Panc1 (cell line): ENCODE measurements at regions not wholly inside any gene's neighbourhood (a gene's known extent, or its start where the extent isn't known, plus 50 kb on each side); places are given as distances from the start of the nearest gene placed in this dataset.

Experiments
- ATAC-seq: fragments of 200-7000 bp; cut with Tn5 transposase; 2 replicates; pipeline ENCODE4 v1.9.1; 2020; ENCODE audit warnings: mild to moderate bottlenecking, moderate library complexity
- BruUV-seq: library from RNA; stranded (reverse); fragments of 400-500 nt; replicated peaks from 2 replicates; lab custom pipeline; 2021; lab: Mats Ljungman, UMichigan
- CTCF ChIA-PET: fragments of 300-600 bp; sonication (Branson Sonifier 250); formaldehyde crosslinking; loops from one replicate; lab custom pipeline; 2022; ENCODE audit warnings: antibody characterized with exemption; lab: Charles Lee
- POLR2A ChIA-PET: fragments of 300-600 bp; sonication (Branson Sonifier 250); formaldehyde crosslinking; loops from one replicate; lab custom pipeline; 2022; ENCODE audit warnings: antibody characterized with exemption; lab: Charles Lee
- DNase-seq: peaks from one replicate; pipeline ENCODE4 v3.0.0-alpha.2; 2010; ENCODE audit warnings: low read depth, low spot score
- H3K27ac ChIP-seq: 2 replicates; pipeline ENCODE4 v1.5.1; 2011; ENCODE audit warnings: mild to moderate bottlenecking, low read length, inconsistent platforms
- H3K27me3 ChIP-seq: fragments of 200-500 bp; sonication (Bioruptor generic); 2 replicates; pipeline ENCODE4 v1.6.0; 2014; ENCODE audit warnings: low read length, inconsistent platforms; ENCODE audit not compliant: control insufficient read depth, insufficient read depth
- H3K36me3 ChIP-seq: fragments of 200-500 bp; sonication (Bioruptor generic); 2 replicates; pipeline ENCODE4 v1.5.1; 2014; ENCODE audit warnings: inconsistent platforms, mild to moderate bottlenecking, low read length, moderate library complexity; ENCODE audit not compliant: control insufficient read depth, insufficient read depth
- H3K4me1 ChIP-seq: 2 replicates; pipeline ENCODE4 v1.5.1; 2011; ENCODE audit warnings: inconsistent platforms, mild to moderate bottlenecking, low read length, moderate library complexity; ENCODE audit not compliant: control insufficient read depth, insufficient read depth
- H3K4me3 ChIP-seq, 2 experiments: 2 replicates each; pipeline ENCODE4 v1.5.1; 2011 to 2012; ENCODE audit warnings: low read depth in 2 of 2, low read length in 2 of 2, mild to moderate bottlenecking in 2 of 2, inconsistent platforms in 1 of 2, moderate library complexity in 1 of 2
- H3K9me3 ChIP-seq: fragments of 200-500 bp; sonication (Bioruptor generic); 2 replicates; pipeline ENCODE4 v1.5.1; 2014; ENCODE audit warnings: low read depth, mild to moderate bottlenecking, inconsistent platforms, low read length, moderate library complexity; ENCODE audit not compliant: control insufficient read depth, insufficient read depth
- POLR2AphosphoS5 ChIP-seq: IDR thresholded peaks from 2 replicates; pipeline ENCODE4 v1.6.1; 2012; ENCODE audit warnings: mild to moderate bottlenecking, low read depth, low read length, moderate library complexity
- SIN3A ChIP-seq: IDR thresholded peaks from 2 replicates; pipeline ENCODE4 v1.6.1; 2012; ENCODE audit warnings: low read depth, mild to moderate bottlenecking, low read length, moderate library complexity, borderline replicate concordance; ENCODE audit not compliant: insufficient read depth
- TCF7L2 ChIP-seq: IDR thresholded peaks from 2 replicates; pipeline ENCODE4 v1.6.1; 2011; ENCODE audit warnings: mild to moderate bottlenecking, low read depth, low read length, inconsistent platforms
- in situ Hi-C: cut with HindIII; loops from 2 replicates; pipeline ENCODE4 v1.10.0; 2016; ENCODE audit warnings: low sequenced_read_pairs, low pct_unique_long_range_greater_than_20kb
- intact Hi-C: fragments of 100-400 bp; cut with micrococcal nuclease; formaldehyde crosslinking; loops from one replicate; pipeline ENCODE4 v1.10.0; 2022; ENCODE audit not compliant: unreplicated experiment
- TF ChIP-seq, protein P1 (sequence below), 2 experiments: IDR thresholded peaks; 2 replicates each; pipeline ENCODE4 v1.6.1; 2011 to 2012; ENCODE audit warnings: low read depth in 2 of 2, control low read depth in 1 of 2, low read length in 1 of 2, mild to moderate bottlenecking in 1 of 2, moderate library complexity in 1 of 2; ENCODE audit not compliant: insufficient read depth in 1 of 2
- TF ChIP-seq, protein P2 (sequence below): fragments of 450-650 bp; IDR thresholded peaks from 2 replicates; pipeline ENCODE4 v1.5.1; 2017; ENCODE audit warnings: mild to moderate bottlenecking

GRCh38 chr10:123523833-123524232 is 142.3 kb upstream of the GPR26 start:
- DNase-seq (no peak), ATAC-seq (no peak)
- CTCF ChIA-PET = no interaction called here
- Histone ChIP-seq H3K9me3 (no peaks in the 10 kb centered on the region), H3K27ac (no peak overlapping the region), H3K4me3 (no peak overlapping the region), H3K4me1 (no peaks in the 10 kb centered on the region), H3K27me3 (peaks cover 4% of the 10 kb centered on the region; the same call in 1 of the 2 replicates), H3K36me3 (no peaks in the 10 kb centered on the region)
- in situ Hi-C loops (no loop called here), intact Hi-C loops (no loop called here)
- no TSS peak for BruUV-seq
- POLR2A ChIA-PET = no interaction called here
- TF ChIP-seq POLR2AphosphoS5 (no peak), SIN3A (no peak), TCF7L2 (no peak)
- TF ChIP-seq, protein P1, sequence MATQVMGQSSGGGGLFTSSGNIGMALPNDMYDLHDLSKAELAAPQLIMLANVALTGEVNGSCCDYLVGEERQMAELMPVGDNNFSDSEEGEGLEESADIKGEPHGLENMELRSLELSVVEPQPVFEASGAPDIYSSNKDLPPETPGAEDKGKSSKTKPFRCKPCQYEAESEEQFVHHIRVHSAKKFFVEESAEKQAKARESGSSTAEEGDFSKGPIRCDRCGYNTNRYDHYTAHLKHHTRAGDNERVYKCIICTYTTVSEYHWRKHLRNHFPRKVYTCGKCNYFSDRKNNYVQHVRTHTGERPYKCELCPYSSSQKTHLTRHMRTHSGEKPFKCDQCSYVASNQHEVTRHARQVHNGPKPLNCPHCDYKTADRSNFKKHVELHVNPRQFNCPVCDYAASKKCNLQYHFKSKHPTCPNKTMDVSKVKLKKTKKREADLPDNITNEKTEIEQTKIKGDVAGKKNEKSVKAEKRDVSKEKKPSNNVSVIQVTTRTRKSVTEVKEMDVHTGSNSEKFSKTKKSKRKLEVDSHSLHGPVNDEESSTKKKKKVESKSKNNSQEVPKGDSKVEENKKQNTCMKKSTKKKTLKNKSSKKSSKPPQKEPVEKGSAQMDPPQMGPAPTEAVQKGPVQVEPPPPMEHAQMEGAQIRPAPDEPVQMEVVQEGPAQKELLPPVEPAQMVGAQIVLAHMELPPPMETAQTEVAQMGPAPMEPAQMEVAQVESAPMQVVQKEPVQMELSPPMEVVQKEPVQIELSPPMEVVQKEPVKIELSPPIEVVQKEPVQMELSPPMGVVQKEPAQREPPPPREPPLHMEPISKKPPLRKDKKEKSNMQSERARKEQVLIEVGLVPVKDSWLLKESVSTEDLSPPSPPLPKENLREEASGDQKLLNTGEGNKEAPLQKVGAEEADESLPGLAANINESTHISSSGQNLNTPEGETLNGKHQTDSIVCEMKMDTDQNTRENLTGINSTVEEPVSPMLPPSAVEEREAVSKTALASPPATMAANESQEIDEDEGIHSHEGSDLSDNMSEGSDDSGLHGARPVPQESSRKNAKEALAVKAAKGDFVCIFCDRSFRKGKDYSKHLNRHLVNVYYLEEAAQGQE (IDR thresholded peaks at IDR 0.05; ENCODE audit: insufficient read depth in 1 of 2, low read depth in 2 of 2, low read length in 1 of 2) = no peak
- TF ChIP-seq, protein P2, sequence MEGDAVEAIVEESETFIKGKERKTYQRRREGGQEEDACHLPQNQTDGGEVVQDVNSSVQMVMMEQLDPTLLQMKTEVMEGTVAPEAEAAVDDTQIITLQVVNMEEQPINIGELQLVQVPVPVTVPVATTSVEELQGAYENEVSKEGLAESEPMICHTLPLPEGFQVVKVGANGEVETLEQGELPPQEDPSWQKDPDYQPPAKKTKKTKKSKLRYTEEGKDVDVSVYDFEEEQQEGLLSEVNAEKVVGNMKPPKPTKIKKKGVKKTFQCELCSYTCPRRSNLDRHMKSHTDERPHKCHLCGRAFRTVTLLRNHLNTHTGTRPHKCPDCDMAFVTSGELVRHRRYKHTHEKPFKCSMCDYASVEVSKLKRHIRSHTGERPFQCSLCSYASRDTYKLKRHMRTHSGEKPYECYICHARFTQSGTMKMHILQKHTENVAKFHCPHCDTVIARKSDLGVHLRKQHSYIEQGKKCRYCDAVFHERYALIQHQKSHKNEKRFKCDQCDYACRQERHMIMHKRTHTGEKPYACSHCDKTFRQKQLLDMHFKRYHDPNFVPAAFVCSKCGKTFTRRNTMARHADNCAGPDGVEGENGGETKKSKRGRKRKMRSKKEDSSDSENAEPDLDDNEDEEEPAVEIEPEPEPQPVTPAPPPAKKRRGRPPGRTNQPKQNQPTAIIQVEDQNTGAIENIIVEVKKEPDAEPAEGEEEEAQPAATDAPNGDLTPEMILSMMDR = no peak

DNA sequence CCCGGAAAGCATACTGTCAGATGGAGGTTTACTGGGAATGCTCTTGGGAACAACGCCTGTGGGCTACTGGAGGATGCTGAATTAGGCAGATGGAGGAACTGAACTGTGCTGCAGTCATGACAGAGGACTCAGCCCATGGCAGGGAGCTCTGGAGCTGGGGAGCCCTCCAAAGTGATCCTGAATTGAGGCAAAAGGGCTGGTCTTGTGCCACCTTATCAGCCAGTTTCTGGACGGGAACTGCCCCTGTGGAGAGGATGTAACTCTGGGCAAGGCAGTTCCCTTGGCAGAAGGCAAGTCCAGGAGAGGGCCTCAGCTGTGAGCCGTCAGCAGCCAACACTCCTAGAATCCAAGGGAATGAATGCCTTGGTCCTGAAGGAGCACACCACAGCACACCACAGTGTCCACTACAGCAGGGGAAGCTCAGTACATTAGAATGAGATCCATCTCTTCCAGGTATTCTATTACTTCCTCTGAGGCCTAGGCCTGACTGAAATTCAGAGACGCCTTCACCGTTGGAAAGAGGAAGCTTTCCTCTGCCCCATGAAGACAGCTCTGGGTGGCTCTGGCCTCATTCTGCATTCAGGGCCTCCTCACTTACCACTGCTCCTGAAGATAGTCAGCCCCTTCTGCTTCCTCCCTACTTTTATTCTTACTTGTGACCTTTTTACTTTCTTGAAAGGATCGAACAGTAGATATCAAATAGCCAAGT is 139.6 kb upstream of the GPR26 start:
- ChIA-PET POLR2A (interaction anchor here (0.5 kb wide), 1 partner anchor 34 kb away, joined by 10 read pairs; no protein-coding TSS in a partner anchor), CTCF (no interaction called here)
- in situ Hi-C loops (no loop called here), intact Hi-C loops (no loop called here)
- Histone ChIP-seq H3K4me1 (no peaks in the 10 kb centered on the region), H3K27ac (no peak overlapping the region), H3K36me3 (no peaks in the 10 kb centered on the region), H3K27me3 (peaks cover 6% of the 10 kb centered on the region; the same call in 1 of the 2 replicates), H3K9me3 (no peaks in the 10 kb centered on the region), H3K4me3 (no peak overlapping the region)
- TF ChIP-seq TCF7L2 (no peak), SIN3A (no peak), POLR2AphosphoS5 (no peak)
- TF ChIP-seq, protein P1 (IDR thresholded peaks at IDR 0.05; ENCODE audit: insufficient read depth in 1 of 2, low read depth in 2 of 2, low read length in 1 of 2) = no peak
- TF ChIP-seq, protein P2 = no peak
- no TSS peak for BruUV-seq
- ATAC-seq (no peak), DNase-seq (no peak)
